Esophagus (tissue), 2 donors: ENCODE measurements at regions not wholly inside any gene's neighbourhood (a gene's known extent, or its start where the extent isn't known, plus 50 kb on each side); places are given as distances from the start of the nearest gene placed in this dataset.
"Not testable (repeated sequence)": the region's sequence is repeated elsewhere in the genome, so short reads cannot be mapped to it uniquely, and the experiment has no call there.

Experiments used
- H3K27ac ChIP-seq, 2 donors: one replicate each; pipeline ENCODE4 v1.5.1; 2013; ENCODE audit warnings: low read depth in 2 of 2, mild to moderate bottlenecking in 2 of 2, inconsistent platforms in 1 of 2, low read length in 1 of 2, moderate library complexity in 1 of 2
- H3K27me3 ChIP-seq, 2 donors: one replicate each; pipeline ENCODE4 v1.6.1; 2013; ENCODE audit warnings: low read length in 2 of 2, control low read depth in 1 of 2, mild to moderate bottlenecking in 1 of 2; ENCODE audit not compliant: insufficient read depth in 2 of 2, control insufficient read depth in 1 of 2
- H3K36me3 ChIP-seq, 2 donors: one replicate each; pipeline ENCODE4 v1.6.1; 2013; ENCODE audit warnings: low read length in 1 of 2; ENCODE audit not compliant: control insufficient read depth in 2 of 2, insufficient read depth in 2 of 2
- H3K4me1 ChIP-seq, 2 donors: one replicate each; pipeline ENCODE4 v1.6.1; 2013; ENCODE audit warnings: low read length in 1 of 2; ENCODE audit not compliant: control insufficient read depth in 2 of 2, insufficient read depth in 2 of 2
- H3K4me3 ChIP-seq, 2 donors: one replicate each; pipeline ENCODE4 v1.5.1; 2013; ENCODE audit warnings: low read length in 2 of 2, mild to moderate bottlenecking in 2 of 2, low read depth in 1 of 2, moderate library complexity in 1 of 2
- H3K9me3 ChIP-seq, 2 donors: one replicate each; pipeline ENCODE4 v1.6.1; 2013; ENCODE audit warnings: mild to moderate bottlenecking in 2 of 2, low read depth in 1 of 2, low read length in 1 of 2, moderate library complexity in 1 of 2; ENCODE audit not compliant: control insufficient read depth in 2 of 2, insufficient read depth in 1 of 2
- WGBS, 2 donors: extraction: QIAGEN DNeasy Blood & Tissue Kit; methylation state at CpG; one replicate each; pipeline ENCODE4 v1.1.7; 2013; 5-methylcytosine and 5-hydroxymethylcytosine counted together
- donor health status: healthy with polysubstance abuse.
- donor health status: Bipolar disorder and iron deficiency.

- no peaks in the 10 kb centered on the region for H3K9me3 ChIP-seq
- H3K36me3 ChIP-seq = no peaks in the 10 kb centered on the region
- WGBS, 2 donors = 62 to 66% methylated on average over 6 of the region's 6 CpGs
- no peaks in the 10 kb centered on the region for H3K27me3 ChIP-seq
- no peaks in the 10 kb centered on the region for H3K4me1 ChIP-seq
- H3K27ac ChIP-seq = peak overlapping the region in 1 of 2 donors; percentile 59
- H3K4me3 ChIP-seq = no peak overlapping the region
Observed at GRCh38 chr13:40352802-40353562, 313.5 kb downstream of the FOXO1 start.

- H3K9me3 ChIP-seq = no peaks in the 10 kb centered on the region
- WGBS, 2 donors = 86 to 93% methylated on average over 6 of the region's 6 CpGs
- H3K36me3 ChIP-seq = no peaks in the 10 kb centered on the region
- H3K27ac ChIP-seq = no peak overlapping the region
- no peaks in the 10 kb centered on the region for H3K4me1 ChIP-seq
- no peak overlapping the region for H3K4me3 ChIP-seq
- H3K27me3 ChIP-seq = no peaks in the 10 kb centered on the region
Observed at GRCh38 chr13:40355126-40355724, 311.2 kb downstream of the FOXO1 start.

GRCh38 chr13:40356011-40356410, 310.4 kb downstream of the FOXO1 start:
- Histone ChIP-seq H3K4me3 (no peak overlapping the region), H3K9me3 (no peaks in the 10 kb centered on the region), H3K27ac (no peak overlapping the region), H3K4me1 (no peaks in the 10 kb centered on the region), H3K36me3 (no peaks in the 10 kb centered on the region), H3K27me3 (no peaks in the 10 kb centered on the region)
- 95 to 97% methylated on average over 6 of the region's 6 CpGs for WGBS, 2 donors

- H3K27ac ChIP-seq, H3K9me3 ChIP-seq, H3K4me1 ChIP-seq, H3K4me3 ChIP-seq, H3K36me3 ChIP-seq, H3K27me3 ChIP-seq: not testable (repeated sequence)
- WGBS, 2 donors = 62 to 66% methylated on average over 19 to 22 of the region's 22 CpGs
Observed at GRCh38 chr13:40356458-40356857, 310.0 kb downstream of the FOXO1 start.

- H3K36me3 ChIP-seq = no peaks in the 10 kb centered on the region
- no peak overlapping the region for H3K27ac ChIP-seq
- 91 to 92% methylated on average over 5 of the region's 5 CpGs for WGBS, 2 donors
- H3K4me3 ChIP-seq = no peak overlapping the region
- peaks cover 0 to 4% of the 10 kb centered on the region in 2 donors for H3K27me3 ChIP-seq
- no peaks in the 10 kb centered on the region for H3K9me3 ChIP-seq
- no peaks in the 10 kb centered on the region for H3K4me1 ChIP-seq
Observed at GRCh38 chr13:40362502-40362901, 303.9 kb downstream of the FOXO1 start.

GRCh38 chr13:40363653-40364052, 302.8 kb downstream of the FOXO1 start:
- Histone ChIP-seq H3K4me1 (no peaks in the 10 kb centered on the region), H3K27ac (no peak overlapping the region), H3K36me3 (no peaks in the 10 kb centered on the region), H3K4me3 (no peak overlapping the region), H3K27me3 (peaks cover 0 to 4% of the 10 kb centered on the region in 2 donors), H3K9me3 (no peaks in the 10 kb centered on the region)
- WGBS, 2 donors = 64 to 71% methylated on average over 1 of the region's 1 CpG

GRCh38 chr13:40366119-40366518, 300.3 kb downstream of the FOXO1 start:
- H3K4me3 ChIP-seq = no peak overlapping the region
- H3K27ac ChIP-seq = no peak overlapping the region
- no peaks in the 10 kb centered on the region for H3K36me3 ChIP-seq
- WGBS, 2 donors = 92% methylated on average over 6 of the region's 6 CpGs
- H3K27me3 ChIP-seq = peaks cover 0 to 4% of the 10 kb centered on the region in 2 donors
- no peaks in the 10 kb centered on the region for H3K9me3 ChIP-seq
- no peaks in the 10 kb centered on the region for H3K4me1 ChIP-seq

GRCh38 chr13:40368127-40368891, 298.1 kb downstream of the FOXO1 start:
- Histone ChIP-seq H3K27ac (no peak overlapping the region), H3K4me1 (no peaks in the 10 kb centered on the region), H3K4me3 (no peak overlapping the region), H3K36me3 (no peaks in the 10 kb centered on the region), H3K9me3 (no peaks in the 10 kb centered on the region), H3K27me3 (no peaks in the 10 kb centered on the region)
- 64 to 73% methylated on average over 6 of the region's 6 CpGs for WGBS, 2 donors

GRCh38 chr13:40370661-40371060, 295.8 kb downstream of the FOXO1 start:
- H3K27me3 ChIP-seq = peaks cover 0 to 7% of the 10 kb centered on the region in 2 donors
- H3K4me3 ChIP-seq = no peak overlapping the region
- H3K27ac ChIP-seq = no peak overlapping the region
- no peaks in the 10 kb centered on the region for H3K36me3 ChIP-seq
- no peaks in the 10 kb centered on the region for H3K4me1 ChIP-seq
- no peaks in the 10 kb centered on the region for H3K9me3 ChIP-seq
- WGBS, 2 donors = 87 to 91% methylated on average over 4 of the region's 4 CpGs
